ENCODE measurements at regions not wholly inside any gene's neighbourhood (a gene's known extent, or its start where the extent isn't known, plus 50 kb on each side); places are given as distances from the start of the nearest gene placed in this dataset.

GRCh38 chr9:31608416-31608815, 776.0 kb upstream of the ACO1 start:
- intact Hi-C loops (cut with micrococcal nuclease; ENCODE audit: unreplicated experiment), result no loop called here
- FAIRE-seq (no peak), ATAC-seq (no peak), DNase-seq (ENCODE audit: low read depth, low spot score) (no peak)
- Histone ChIP-seq H2AFZ (ENCODE audit: control insufficient read depth, low read depth, low read length) (no peak overlapping the region), H3K79me2 (ENCODE audit: control insufficient read depth, insufficient read depth, low read length) (no peaks in the 10 kb centered on the region), H3K27me3 (replicated peaks in 1 of 2; ENCODE audit: control insufficient read depth in 2 of 2, insufficient read depth in 2 of 2, low read length in 1 of 2) (no peaks in the 10 kb centered on the region), H3K4me2 (ENCODE audit: control insufficient read depth, insufficient read depth) (no peak overlapping the region), H3K4me3 (no peak overlapping the region), H3K36me3 (ENCODE audit: control insufficient read depth in 2 of 2, insufficient read depth in 2 of 2, low read length in 1 of 2) (no peaks in the 10 kb centered on the region), H3K9ac (ENCODE audit: control insufficient read depth, insufficient read depth, low read length) (no peak overlapping the region), H3K27ac (ENCODE audit: control insufficient read depth, insufficient read depth) (no peak overlapping the region), H4K20me1 (ENCODE audit: control insufficient read depth, insufficient read depth) (no peaks in the 10 kb centered on the region), H3K9me3 (replicated peaks; ENCODE audit: control insufficient read depth, insufficient read depth, low read length) (no peaks in the 10 kb centered on the region), H3K4me1 (ENCODE audit: control insufficient read depth, insufficient read depth, low read length) (no peaks in the 10 kb centered on the region)
- ChIA-PET CTCF (interaction anchor here (1.3 kb wide), 1 partner anchor 11 kb away, joined by 3 read pairs; no protein-coding TSS in a partner anchor), POLR2A (no interaction called here), RAD21 (ENCODE audit: unreplicated experiment) (no interaction called here), SMC1A (ENCODE audit: uncharacterized antibody, unreplicated experiment) (interaction anchor here (1.0 to 1.5 kb wide), 2 partner anchors 10 to 84 kb away, joined by 3 to 4 read pairs; no protein-coding TSS in a partner anchor)
- BruUV-seq (replicated peaks), result no TSS peak
- in situ Hi-C loops (cut with MboI), result no loop called here
- TF ChIP-seq CTCF (IDR thresholded peaks at IDR 0.05 in 2 of 3, conservative IDR thresholded peaks at IDR 0.05 in 1 of 3; ENCODE audit: control insufficient read depth in 2 of 3, extremely low read depth in 1 of 3, insufficient read depth in 1 of 3, low read depth in 3 of 3, low read length in 3 of 3) (no peak), SMC3 (IDR thresholded peaks at IDR 0.05; ENCODE audit: borderline replicate concordance, low read length) (no peak), IRF5 (IDR thresholded peaks at IDR 0.05; ENCODE audit: borderline replicate concordance) (no peak), MYC (IDR thresholded peaks at IDR 0.05; ENCODE audit: insufficient read depth, insufficient read length, insufficient replicate concordance, low read length, severe bottlenecking) (no peak), BACH1 (IDR thresholded peaks at IDR 0.05; ENCODE audit: borderline replicate concordance) (no peak), SPI1 (IDR thresholded peaks at IDR 0.05; ENCODE audit: borderline replicate concordance, insufficient read depth, low read depth, low read length) (no peak), MTA3 (IDR thresholded peaks at IDR 0.05; ENCODE audit: borderline replicate concordance, low read length) (no peak), HDAC2 (IDR thresholded peaks at IDR 0.05) (no peak), ZNF207 (IDR thresholded peaks at IDR 0.05; ENCODE audit: borderline replicate concordance) (no peak), CEBPZ (IDR thresholded peaks at IDR 0.05; ENCODE audit: low read depth, low read length) (no peak), ZBED1 (IDR thresholded peaks at IDR 0.05; ENCODE audit: borderline replicate concordance) (no peak), FOS (IDR thresholded peaks at IDR 0.05; ENCODE audit: borderline replicate concordance, extremely low read depth, insufficient read length) (no peak)
